ENCODE measurements at regions not wholly inside any gene's neighbourhood (a gene's known extent, or its start where the extent isn't known, plus 50 kb on each side); places are given as distances from the start of the nearest gene placed in this dataset.

DNA sequence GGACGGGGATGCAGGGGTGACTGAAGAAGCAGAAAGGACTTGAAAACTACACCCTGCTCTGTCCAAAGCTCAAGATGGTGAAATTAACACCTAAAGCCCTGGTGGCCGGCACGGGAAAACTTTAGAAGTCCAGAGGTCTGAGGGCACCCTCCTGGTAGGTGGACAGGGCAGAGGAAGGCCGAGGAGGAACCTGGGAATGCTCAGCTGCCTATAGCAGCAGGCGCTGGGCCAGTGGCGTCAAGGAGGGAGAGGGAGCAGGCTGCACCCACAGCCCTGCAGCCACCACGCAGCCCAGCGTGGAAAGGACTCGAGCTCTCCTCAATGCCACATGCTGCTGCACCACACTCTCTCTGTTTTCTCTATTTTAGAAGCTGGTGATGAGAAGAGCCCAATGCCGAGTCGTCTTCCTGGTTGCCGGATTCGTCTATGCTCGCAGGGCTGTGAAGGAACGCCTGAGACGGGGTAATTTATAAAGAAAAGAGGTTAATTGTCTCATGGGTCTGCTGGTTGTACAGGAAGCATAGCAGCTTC is 248.3 kb upstream of the AFDN start:
- H3K9me3 ChIP-seq (ENCODE audit: low read length), result 0 out of 2 replicates have a peak, but pooled peaks cover 4% of the 10 kb centered on the region
- in situ Hi-C loops (cut with HindIII; ENCODE audit: extremely low pct_ligation_motif_present, low pct_unique_long_range_greater_than_20kb) (no loop called here), intact Hi-C loops (cut with micrococcal nuclease; ENCODE audit: unreplicated experiment) (no loop called here)
- BruUV-seq (replicated peaks), result no TSS peak
- H3K79me2 ChIP-seq (ENCODE audit: insufficient read depth, low read length), result no peaks in the 10 kb centered on the region
- no peak for FAIRE-seq
- H3K4me2 ChIP-seq (ENCODE audit: low read depth, low read length), result no peak overlapping the region
- ChIA-PET POLR2A (no interaction called here), CTCF (ENCODE audit: low intra/inter-chr PET ratio, low total read pairs) (no interaction called here)
- H3K27ac ChIP-seq (ENCODE audit: extremely low read length, insufficient read depth, low read length), result no peak overlapping the region
- H3K36me3 ChIP-seq (replicated peaks in 1 of 2; ENCODE audit: control insufficient read depth in 1 of 2, insufficient read depth in 2 of 2, low read length in 2 of 2), result no peaks in the 10 kb centered on the region
- peaks cover 48% of the 10 kb centered on the region for H3K4me1 ChIP-seq (ENCODE audit: insufficient read depth, low read length)
- no peaks in the 10 kb centered on the region for H4K20me1 ChIP-seq (ENCODE audit: insufficient read depth, low read length)
- peaks cover under 1 to 7% of the 10 kb centered on the region in 2 experiments; a peak in 3 of 5 replicates for H3K27me3 ChIP-seq (ENCODE audit: control insufficient read depth in 1 of 2, insufficient read depth in 2 of 2, low read length in 2 of 2)
- DNase-seq (ENCODE audit: low spot score), result no peak
- no peak overlapping the region for H3K9ac ChIP-seq (ENCODE audit: insufficient read depth, low read depth, low read length)
- no peak overlapping the region for H3K4me3 ChIP-seq (replicated peaks in 1 of 3; ENCODE audit: insufficient read depth in 1 of 3, low read depth in 2 of 3, low read length in 3 of 3)
- no peak overlapping the region for H2AFZ ChIP-seq (ENCODE audit: low read length)
- TF ChIP-seq ZNF225 (CRISPR knock-in tag; IDR thresholded peaks at IDR 0.05) (0 out of 2 replicates have a peak, but pooled peaks have one; percentile 4), ZNF75D (CRISPR knock-in tag; IDR thresholded peaks at IDR 0.05; ENCODE audit: borderline replicate concordance) (no peak), PPARG (CRISPR knock-in tag; conservative IDR thresholded peaks at IDR 0.05) (no peak), HES4 (CRISPR knock-in tag; IDR thresholded peaks at IDR 0.05; ENCODE audit: borderline replicate concordance) (0 out of 2 replicates have a peak, but pooled peaks have one; percentile 32), MAZ (IDR thresholded peaks at IDR 0.05; ENCODE audit: borderline replicate concordance, low read depth, low read length) (no peak), MAZ (CRISPR knock-in tag; IDR thresholded peaks at IDR 0.05; ENCODE audit: low read depth) (0 out of 2 replicates have a peak, but pooled peaks have one; percentile 22), HOXA5 (CRISPR knock-in tag; IDR thresholded peaks at IDR 0.05) (0 out of 2 replicates have a peak, but pooled peaks have one; percentile 30), ZC3H13 (CRISPR knock-in tag; IDR thresholded peaks at IDR 0.05) (0 out of 2 replicates have a peak, but pooled peaks have one; percentile 27), ZNF703 (CRISPR knock-in tag; IDR thresholded peaks at IDR 0.05; ENCODE audit: borderline replicate concordance) (no peak), NFKB2 (CRISPR knock-in tag; IDR thresholded peaks at IDR 0.05; ENCODE audit: borderline replicate concordance) (0 out of 2 replicates have a peak, but pooled peaks have one; percentile 9), IRX3 (CRISPR knock-in tag; IDR thresholded peaks at IDR 0.05; ENCODE audit: borderline replicate concordance, low read depth) (no peak)
- TF ChIP-seq, protein P1, sequence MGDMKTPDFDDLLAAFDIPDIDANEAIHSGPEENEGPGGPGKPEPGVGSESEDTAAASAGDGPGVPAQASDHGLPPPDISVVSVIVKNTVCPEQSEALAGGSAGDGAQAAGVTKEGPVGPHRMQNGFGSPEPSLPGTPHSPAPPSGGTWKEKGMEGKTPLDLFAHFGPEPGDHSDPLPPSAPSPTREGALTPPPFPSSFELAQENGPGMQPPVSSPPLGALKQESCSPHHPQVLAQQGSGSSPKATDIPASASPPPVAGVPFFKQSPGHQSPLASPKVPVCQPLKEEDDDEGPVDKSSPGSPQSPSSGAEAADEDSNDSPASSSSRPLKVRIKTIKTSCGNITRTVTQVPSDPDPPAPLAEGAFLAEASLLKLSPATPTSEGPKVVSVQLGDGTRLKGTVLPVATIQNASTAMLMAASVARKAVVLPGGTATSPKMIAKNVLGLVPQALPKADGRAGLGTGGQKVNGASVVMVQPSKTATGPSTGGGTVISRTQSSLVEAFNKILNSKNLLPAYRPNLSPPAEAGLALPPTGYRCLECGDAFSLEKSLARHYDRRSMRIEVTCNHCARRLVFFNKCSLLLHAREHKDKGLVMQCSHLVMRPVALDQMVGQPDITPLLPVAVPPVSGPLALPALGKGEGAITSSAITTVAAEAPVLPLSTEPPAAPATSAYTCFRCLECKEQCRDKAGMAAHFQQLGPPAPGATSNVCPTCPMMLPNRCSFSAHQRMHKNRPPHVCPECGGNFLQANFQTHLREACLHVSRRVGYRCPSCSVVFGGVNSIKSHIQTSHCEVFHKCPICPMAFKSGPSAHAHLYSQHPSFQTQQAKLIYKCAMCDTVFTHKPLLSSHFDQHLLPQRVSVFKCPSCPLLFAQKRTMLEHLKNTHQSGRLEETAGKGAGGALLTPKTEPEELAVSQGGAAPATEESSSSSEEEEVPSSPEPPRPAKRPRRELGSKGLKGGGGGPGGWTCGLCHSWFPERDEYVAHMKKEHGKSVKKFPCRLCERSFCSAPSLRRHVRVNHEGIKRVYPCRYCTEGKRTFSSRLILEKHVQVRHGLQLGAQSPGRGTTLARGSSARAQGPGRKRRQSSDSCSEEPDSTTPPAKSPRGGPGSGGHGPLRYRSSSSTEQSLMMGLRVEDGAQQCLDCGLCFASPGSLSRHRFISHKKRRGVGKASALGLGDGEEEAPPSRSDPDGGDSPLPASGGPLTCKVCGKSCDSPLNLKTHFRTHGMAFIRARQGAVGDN (CRISPR knock-in tag; IDR thresholded peaks at IDR 0.05), result peak; percentile 42; the same call in 1 of the 2 replicates
- ATAC-seq, result peak; percentile 34
- 68% methylated on average over 16 of the region's 16 CpGs for WGBS (ENCODE audit: low lambda C conversion rate)
